Activated B cell treated with CpG ODN at 0.5 μM for 24 hours (primary cell): ENCODE measurements at regions not wholly inside any gene's neighbourhood (a gene's known extent, or its start where the extent isn't known, plus 50 kb on each side); places are given as distances from the start of the nearest gene placed in this dataset.

Source experiments
- ATAC-seq: fragments of 200-7000 bp; cut with Tn5 transposase; one replicate; pipeline ENCODE4 v1.10.0; 2021; ENCODE audit warnings: low read depth, mild to moderate bottlenecking, moderate library complexity
- CTCF ChIA-PET: fragments of 350-600 bp; sonication (Branson Sonifier 250); formaldehyde crosslinking; loops from one replicate; lab custom pipeline; 2021; ENCODE audit warnings: antibody characterized with exemption; lab: Charles Lee
- POLR2A ChIA-PET: fragments of 350-600 bp; sonication (Branson Sonifier 250); formaldehyde crosslinking; loops from one replicate; lab custom pipeline; 2021; ENCODE audit warnings: antibody characterized with exemption; lab: Charles Lee
- DNase-seq: peaks from one replicate; pipeline ENCODE4 v3.0.0; 2022
- H3K27ac Mint-ChIP-seq: one replicate; pipeline ENCODE4 v1.8.0; 2020; ENCODE audit warnings: mixed read lengths
- H3K27me3 Mint-ChIP-seq: one replicate; pipeline ENCODE4 v1.8.0; 2021; ENCODE audit warnings: mixed read lengths
- H3K36me3 Mint-ChIP-seq: one replicate; pipeline ENCODE4 v1.8.0; 2021; ENCODE audit warnings: low read depth, mixed read lengths
- H3K4me1 Mint-ChIP-seq: one replicate; pipeline ENCODE4 v1.8.0; 2021; ENCODE audit warnings: mixed read lengths
- H3K4me3 Mint-ChIP-seq: one replicate; pipeline ENCODE4 v1.8.0; 2020; ENCODE audit warnings: mild to moderate bottlenecking, mixed read lengths
- H3K9me3 Mint-ChIP-seq: one replicate; pipeline ENCODE4 v1.8.0; 2020; ENCODE audit warnings: mixed read lengths
- intact Hi-C: fragments of 100-400 bp; cut with micrococcal nuclease; formaldehyde crosslinking; loops from one replicate; pipeline ENCODE4 v1.15.1; 2024
- TF ChIP-seq, protein P1 (sequence below): fragments of 200-600 bp; IDR thresholded peaks from one replicate; pipeline ENCODE4 v1.8.0; 2022; ENCODE audit warnings: antibody characterized with exemption, mild to moderate bottlenecking

DNA sequence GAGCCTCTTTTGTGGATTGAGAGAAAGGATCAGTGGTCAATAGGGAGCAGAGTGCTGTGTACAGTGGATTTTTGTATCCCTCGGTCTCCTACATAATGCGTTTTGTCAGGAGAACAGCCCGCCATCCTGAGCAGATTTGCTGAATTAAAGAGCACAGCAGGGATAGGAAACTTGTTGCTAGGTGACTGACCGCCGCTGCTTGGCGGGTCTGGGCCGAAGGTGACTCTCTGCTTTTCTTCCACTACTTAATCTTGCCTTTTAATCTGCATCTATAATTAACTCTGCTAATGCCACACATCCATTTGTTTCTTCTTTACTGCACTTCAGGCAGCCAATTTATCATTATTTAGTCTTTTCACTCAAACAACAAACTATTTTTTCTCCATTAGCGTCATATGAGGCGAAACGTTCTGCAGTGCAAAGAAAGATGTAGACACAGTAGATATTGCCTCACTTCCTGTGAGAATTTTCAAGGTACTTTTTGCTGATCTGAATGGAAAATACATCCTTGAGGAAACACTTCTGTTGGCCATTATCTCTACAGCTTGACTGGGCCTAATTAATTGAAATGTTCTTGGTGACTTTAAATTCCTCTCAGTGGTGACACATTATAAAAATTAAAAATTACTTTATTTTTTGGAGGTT lies 108.0 kb downstream of the PPM1A start:
- Mint-ChIP-seq H3K27ac (no peak overlapping the region), H3K9me3 (peaks cover 2% of the 10 kb centered on the region), H3K4me1 (no peaks in the 10 kb centered on the region), H3K36me3 (no peaks in the 10 kb centered on the region), H3K4me3 (no peak overlapping the region), H3K27me3 (peaks cover 14% of the 10 kb centered on the region)
- ChIA-PET POLR2A (no interaction called here), CTCF (no interaction called here)
- intact Hi-C loops: no loop called here
- TF ChIP-seq, protein P1, sequence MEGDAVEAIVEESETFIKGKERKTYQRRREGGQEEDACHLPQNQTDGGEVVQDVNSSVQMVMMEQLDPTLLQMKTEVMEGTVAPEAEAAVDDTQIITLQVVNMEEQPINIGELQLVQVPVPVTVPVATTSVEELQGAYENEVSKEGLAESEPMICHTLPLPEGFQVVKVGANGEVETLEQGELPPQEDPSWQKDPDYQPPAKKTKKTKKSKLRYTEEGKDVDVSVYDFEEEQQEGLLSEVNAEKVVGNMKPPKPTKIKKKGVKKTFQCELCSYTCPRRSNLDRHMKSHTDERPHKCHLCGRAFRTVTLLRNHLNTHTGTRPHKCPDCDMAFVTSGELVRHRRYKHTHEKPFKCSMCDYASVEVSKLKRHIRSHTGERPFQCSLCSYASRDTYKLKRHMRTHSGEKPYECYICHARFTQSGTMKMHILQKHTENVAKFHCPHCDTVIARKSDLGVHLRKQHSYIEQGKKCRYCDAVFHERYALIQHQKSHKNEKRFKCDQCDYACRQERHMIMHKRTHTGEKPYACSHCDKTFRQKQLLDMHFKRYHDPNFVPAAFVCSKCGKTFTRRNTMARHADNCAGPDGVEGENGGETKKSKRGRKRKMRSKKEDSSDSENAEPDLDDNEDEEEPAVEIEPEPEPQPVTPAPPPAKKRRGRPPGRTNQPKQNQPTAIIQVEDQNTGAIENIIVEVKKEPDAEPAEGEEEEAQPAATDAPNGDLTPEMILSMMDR: no peak
- ATAC-seq (no peak), DNase-seq (no peak)

DNA sequence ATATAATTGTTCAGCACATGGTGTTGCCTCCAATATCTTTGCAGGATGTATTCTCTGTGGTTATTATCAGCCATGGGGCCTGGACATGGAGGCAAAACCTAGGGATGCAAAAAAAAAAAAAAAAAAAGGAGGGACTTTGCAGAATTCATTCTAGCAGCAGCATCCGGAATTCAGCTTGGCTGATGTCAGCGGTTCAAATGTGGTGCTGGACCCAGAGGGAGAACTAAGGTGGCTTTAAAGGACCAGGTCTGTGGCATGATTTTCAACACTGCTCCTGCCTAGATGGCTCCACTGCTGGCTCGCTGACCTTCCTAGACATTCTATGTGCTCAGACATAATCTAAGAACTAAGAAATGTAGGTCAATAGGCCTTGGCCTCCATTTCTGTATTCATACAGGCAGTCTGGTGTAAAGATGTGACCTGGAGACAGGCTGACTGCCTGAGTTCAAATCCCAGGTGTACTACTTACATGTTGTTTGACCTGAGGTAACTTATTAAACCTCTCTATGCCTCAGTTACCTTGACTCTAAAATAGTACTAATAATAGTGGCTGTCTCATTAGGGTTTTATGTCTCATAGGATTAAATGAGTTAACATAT lies 108.6 kb downstream of the PPM1A start:
- Mint-ChIP-seq H3K4me1 (no peaks in the 10 kb centered on the region), H3K4me3 (no peak overlapping the region), H3K27me3 (peaks cover 14% of the 10 kb centered on the region), H3K9me3 (peaks cover 2% of the 10 kb centered on the region), H3K36me3 (no peaks in the 10 kb centered on the region), H3K27ac (no peak overlapping the region)
- ChIA-PET POLR2A (no interaction called here), CTCF (interaction anchor here (4.2 kb wide), 1 partner anchor 8 kb away, joined by 17 read pairs; no protein-coding TSS in a partner anchor)
- ATAC-seq (no peak), DNase-seq (no peak)
- intact Hi-C loops: no loop called here
- TF ChIP-seq, protein P1: no peak

DNA sequence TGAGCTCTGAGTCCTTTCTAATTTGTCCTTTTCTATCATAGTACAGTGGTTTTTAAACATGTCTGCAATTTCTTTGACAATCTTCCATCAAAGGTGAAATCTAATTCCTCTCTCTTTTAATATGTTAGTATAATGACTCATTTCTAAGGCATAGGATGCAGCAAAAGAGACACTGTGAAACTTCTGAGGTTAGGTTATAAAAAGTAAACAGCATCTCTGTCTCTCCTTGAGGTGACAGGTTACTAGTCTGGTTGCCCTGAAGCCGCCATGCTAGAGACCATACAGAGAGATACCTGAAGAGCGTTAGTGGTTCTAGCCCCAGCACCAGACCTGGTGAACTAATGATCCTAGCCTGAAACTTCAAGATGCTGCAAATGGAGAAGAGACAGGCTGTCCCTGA lies 114.3 kb downstream of the PPM1A start:
- no peaks in the 10 kb centered on the region for H3K36me3 Mint-ChIP-seq
- H3K27me3 Mint-ChIP-seq: peaks cover 17% of the 10 kb centered on the region
- H3K4me1 Mint-ChIP-seq: no peaks in the 10 kb centered on the region
- ATAC-seq: no peak
- no peak overlapping the region for H3K4me3 Mint-ChIP-seq
- H3K9me3 Mint-ChIP-seq: peaks cover 2% of the 10 kb centered on the region
- intact Hi-C loops: no loop called here
- CTCF ChIA-PET: no interaction called here
- no peak overlapping the region for H3K27ac Mint-ChIP-seq
- TF ChIP-seq, protein P1: no peak
- POLR2A ChIA-PET: no interaction called here
- DNase-seq: no peak

DNA sequence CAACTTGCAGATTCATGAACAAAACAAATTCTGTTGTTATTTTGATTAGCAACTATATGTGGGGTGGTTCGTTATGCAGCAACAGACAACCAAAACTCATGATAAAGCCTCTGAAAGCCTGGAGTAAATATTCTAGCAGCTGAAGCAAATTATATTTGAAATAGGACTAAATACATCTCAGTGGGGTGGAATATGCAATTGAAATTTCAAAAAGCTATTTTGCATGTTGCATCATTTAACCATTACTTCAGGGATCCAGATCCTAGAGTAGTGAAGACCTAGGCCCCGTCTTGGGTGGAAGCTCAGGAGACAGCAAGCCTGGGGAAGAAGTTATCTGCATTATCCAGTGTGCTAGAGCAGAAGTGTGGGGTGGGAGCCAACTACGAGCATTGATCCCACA lies 114.7 kb downstream of the PPM1A start:
- intact Hi-C loops: no loop called here
- ATAC-seq (no peak), DNase-seq (no peak)
- Mint-ChIP-seq H3K4me3 (no peak overlapping the region), H3K27ac (no peak overlapping the region), H3K9me3 (peaks cover 2% of the 10 kb centered on the region), H3K36me3 (no peaks in the 10 kb centered on the region), H3K27me3 (peaks cover 17% of the 10 kb centered on the region), H3K4me1 (no peaks in the 10 kb centered on the region)
- ChIA-PET CTCF (no interaction called here), POLR2A (no interaction called here)
- TF ChIP-seq, protein P1: no peak

DNA sequence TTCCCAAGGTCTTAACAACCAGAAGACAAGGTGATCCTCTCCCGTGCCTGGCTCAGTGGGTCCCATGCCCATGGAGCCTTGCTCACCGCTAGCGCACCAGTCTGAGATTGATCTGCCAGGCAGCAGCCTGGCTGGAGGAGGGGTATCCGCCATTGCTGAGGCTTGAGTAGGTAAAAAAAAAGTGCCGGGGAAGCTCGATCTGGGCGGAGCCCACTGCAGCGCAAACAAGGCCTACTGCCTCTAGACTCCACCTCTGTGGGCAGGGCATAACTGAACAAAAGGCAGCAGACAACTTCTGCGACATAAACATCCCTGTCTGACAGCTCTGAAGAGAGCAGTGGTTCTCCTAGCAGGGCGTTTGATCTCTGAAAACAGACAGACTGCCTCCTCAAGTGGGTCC lies 104.0 kb downstream of the C14orf39 start:
- ATAC-seq (no peak), DNase-seq (no peak)
- H3K27me3 Mint-ChIP-seq: peaks cover 23% of the 10 kb centered on the region
- TF ChIP-seq, protein P1: no peak
- ChIA-PET CTCF (no interaction called here), POLR2A (no interaction called here)
- H3K4me3 Mint-ChIP-seq: no peak overlapping the region
- intact Hi-C loops: no loop called here
- H3K4me1 Mint-ChIP-seq: no peaks in the 10 kb centered on the region
- H3K36me3 Mint-ChIP-seq: no peaks in the 10 kb centered on the region
- peaks cover 4% of the 10 kb centered on the region for H3K9me3 Mint-ChIP-seq
- H3K27ac Mint-ChIP-seq: no peak overlapping the region
